HG02970 (cell line): ENCODE measurements at regions not wholly inside any gene's neighbourhood (a gene's known extent, or its start where the extent isn't known, plus 50 kb on each side); places are given as distances from the start of the nearest gene placed in this dataset.

ENCODE experiments used
- ATAC-seq: cut with Tn5 transposase; IDR thresholded peaks from one replicate; pipeline ENCODE4 v1.9.1; 2021; ENCODE audit warnings: mild to moderate bottlenecking, moderate library complexity, moderate number of reproducible peaks; ENCODE audit not compliant: unreplicated experiment, low FRiP score

DNA sequence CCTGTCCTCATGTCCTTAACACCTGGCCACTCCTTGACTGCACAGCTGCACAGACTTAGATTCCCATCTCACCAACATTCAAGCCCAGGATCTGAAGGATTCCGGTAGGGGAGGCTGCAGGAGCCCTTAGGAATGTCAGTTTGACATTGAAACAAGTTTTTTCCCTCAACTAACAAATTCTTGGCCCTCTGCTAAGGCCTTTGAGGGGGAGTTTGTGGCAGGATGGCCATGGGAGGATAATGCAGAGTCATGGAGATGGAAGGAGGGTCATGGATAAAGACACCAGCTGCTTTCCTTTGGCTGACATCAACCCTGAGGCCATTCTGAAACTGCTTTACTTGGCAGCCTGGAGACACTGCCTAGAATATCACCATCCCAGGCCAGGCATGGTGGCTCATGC, 63.4 kb upstream of the PPP2R5A start:
- ATAC-seq, result no peak

DNA sequence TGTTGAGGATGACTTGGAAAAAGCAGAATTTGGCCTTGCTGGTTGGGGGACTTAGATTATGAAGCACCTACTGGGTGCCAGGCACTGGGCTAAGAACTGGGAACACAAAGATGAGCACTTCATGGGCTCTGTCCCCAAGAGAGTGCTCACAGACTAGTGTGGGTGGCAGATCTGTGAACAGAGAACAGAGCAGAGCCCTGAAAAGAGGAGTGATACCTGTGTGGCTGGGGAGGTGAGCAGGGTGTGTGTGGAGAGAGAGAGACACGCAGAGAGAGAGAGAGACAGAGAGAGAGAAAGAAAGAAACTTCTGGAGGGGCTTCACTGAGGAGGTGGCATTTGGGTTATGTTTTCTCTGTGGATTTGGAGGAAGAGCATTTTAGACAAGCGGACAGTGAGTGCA, 61.1 kb upstream of the PPP2R5A start:
- no peak for ATAC-seq

DNA sequence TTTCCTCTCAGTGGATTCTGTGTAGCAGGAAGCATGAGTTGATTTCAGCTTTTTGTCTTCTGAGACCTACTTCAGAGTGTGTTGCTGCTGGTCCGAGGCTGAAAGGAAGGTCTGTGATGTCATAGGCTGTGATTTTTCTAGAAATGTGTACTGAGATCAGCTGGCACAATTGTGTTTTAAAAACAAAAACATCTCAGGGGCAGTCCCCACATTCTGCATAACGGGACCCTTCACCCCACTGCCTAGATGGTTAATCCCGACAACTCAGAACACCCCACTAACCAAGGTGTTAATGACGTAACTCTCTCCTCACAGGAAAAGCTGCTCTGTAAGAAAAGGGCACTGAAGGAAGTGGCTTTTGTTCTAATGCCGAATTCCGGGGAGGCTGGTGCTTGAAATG, 59.8 kb upstream of the PPP2R5A start:
- ATAC-seq, result no peak

DNA sequence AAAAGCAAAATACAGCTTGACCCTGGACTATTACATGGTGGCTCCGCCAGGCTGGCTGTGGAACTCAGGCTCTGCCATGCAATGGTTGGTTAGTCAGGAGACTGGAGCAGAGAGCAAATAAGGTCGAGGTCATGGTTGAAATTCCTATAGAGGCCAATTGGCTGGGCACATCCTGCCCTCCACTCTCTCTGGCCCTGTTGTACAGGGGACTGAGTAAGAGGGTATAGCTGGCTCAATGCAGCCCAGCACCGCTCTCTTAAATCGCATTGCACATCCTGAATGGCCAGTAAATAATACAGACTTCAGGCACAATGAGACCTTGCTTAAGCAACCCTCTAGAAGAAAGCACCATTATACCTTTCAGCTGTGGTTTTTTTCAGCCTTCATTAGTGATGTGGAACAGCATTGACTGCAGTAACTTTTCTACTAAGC, 59.3 kb upstream of the PPP2R5A start:
- ATAC-seq, result no peak

DNA sequence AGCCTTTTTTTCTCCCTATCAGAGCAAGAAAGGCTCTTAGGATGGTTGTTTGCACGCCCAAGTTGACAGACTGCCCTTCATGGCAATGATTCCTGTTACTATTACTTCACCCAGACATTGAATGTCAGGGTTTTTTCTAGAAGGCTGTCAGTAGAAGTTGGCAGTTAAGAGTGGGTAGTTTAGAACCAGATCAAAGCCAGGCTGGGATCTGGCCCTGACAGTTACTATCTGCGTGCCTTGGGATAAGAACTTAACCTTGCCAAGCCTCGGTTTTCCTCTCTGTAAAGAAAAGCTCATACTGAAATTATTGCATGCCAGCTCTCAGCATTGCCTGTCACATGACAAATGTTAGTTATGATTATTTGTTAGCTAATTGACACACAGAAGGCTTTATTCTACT, 58.7 kb upstream of the PPP2R5A start:
- no peak for ATAC-seq

DNA sequence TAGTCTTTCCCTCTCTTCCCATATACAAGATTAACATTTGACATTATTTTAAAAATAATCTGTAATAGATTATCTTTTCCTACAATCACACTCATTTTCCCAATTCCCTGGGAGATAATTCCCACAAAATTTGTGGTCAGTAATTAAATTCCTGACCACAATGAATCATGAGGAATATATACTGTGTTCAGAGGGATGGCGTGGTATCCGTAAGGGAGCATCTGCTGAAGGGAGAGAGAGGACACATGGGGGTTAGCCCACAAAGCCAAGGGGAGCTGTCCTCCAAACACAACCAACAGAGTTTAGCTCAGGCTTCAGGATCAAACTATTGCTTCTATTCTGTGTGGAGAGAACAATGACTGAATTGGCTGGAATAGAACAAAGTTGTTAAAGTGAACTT, 57.1 kb upstream of the PPP2R5A start:
- no peak for ATAC-seq

DNA sequence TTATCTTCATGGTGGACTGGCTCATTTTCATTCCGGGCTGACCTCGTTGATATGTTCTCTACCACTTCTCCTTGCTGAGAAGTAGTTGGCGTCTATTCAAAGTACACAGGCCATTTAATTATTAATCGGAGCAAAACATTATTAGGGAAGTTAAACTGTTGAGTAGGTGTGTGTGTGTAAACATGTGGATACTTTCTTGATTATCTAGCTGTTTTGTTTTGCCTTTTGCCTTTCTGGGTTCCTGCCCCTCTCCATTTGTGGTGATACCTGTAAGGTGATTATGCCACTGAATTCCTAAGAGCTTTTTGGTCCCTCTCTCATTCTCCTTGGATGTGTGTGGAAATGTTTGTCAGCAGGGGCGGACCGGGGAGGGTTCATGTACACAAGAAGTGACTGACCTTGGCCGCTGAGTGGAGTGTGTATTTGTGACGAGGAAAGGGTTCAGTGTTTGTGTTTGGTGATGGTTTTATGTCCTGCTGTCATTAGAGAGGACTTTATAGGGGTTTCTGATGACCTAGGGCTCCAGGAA, 56.6 kb upstream of the PPP2R5A start:
- no peak for ATAC-seq

DNA sequence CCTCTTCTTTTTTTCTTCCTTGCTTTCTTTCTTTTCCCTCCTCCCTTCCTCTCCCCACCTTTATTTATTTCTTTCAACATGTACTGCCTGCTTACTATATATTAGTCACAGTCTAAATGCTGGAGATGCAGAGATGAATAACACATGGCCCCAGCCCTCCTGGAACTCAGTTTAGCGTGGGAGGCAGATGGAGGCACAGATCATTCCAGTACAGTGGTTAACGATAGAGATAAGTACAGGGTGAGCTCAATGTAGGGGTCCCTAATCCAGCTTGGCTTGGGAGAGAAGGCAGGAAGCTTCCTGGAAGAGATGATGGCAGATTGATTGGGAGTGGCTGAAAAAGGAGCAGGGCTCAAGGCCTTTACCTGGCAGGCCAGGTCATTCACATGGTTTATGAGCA, 55.6 kb upstream of the PPP2R5A start:
- ATAC-seq, result no peak

DNA sequence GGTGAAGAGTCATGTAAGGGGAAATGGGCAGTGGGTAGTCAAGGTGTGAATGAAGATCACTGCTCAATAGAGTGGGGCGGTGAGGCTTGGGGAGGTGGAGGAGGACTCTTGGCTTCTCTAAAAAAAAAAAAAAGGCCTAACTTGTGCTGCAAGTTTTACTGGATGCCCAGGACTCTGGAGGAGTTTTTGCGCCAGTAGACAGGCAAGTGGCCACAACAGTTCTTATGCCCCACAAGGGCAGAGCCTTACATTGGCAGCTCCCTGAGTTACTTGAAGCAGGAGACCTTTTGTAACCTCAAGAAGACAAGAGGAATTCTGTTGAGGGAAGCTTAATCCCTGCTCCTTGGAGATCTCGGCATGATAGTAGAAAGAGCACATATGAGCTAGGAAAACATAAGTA, 54.9 kb upstream of the PPP2R5A start:
- no peak for ATAC-seq

DNA sequence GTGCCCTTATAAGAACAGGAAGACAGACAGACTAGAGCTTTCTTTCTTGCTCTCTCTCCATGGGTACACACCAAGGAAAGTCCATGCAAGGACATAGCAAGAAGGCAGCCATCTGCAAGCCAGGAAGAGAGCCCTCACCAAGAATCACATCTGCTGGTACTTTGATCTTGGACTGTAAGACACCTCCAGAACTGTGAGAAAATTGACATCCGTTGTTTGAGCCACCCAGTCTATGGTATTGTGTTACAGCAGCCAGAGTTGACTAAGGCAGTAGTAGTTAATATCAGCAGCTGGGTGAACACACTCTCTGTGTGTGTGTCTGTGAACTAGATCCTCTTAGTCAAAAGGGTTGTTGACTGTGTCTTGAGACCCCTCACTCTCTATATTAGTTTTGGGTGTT, 53.8 kb upstream of the PPP2R5A start:
- no peak for ATAC-seq

DNA sequence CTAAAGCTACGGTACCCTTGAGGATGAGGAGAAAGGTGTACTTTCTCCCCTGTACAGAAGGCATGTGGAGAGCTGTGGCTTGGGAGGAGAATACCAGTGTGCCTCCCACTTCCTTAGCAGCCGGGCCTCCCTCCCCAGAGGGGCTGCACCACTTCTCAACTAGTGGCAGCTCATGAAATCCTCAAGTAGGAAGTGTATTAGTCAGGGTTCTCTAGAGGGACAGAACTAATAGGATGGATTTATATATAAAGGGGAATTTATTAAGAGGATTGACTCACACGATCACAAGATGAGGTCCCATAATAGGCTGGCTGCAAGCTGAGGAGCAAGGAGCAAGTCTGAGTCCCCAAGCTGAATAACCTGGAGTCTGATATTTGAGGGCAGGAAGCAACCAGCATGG, 53.1 kb upstream of the PPP2R5A start:
- ATAC-seq, result no peak

DNA sequence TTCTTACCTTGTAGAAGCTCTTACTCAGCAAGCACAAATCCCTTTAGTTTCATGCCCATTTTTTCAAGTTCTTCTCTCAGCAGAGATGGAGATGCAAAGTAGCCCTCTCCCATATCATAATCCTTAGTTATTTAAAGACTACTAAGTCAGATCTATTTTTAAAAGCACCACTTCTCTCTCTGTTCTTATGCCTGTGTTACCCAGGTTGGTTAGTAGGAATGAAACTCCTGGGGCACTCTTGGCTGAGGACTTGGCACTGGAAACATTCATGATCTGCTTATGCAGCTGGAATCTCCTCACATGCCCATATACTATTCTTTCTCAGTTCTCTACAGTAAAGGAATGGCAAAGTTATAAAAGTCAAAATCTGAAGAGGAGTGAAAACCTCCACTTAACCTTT, 51.9 kb upstream of the PPP2R5A start:
- no peak for ATAC-seq

DNA sequence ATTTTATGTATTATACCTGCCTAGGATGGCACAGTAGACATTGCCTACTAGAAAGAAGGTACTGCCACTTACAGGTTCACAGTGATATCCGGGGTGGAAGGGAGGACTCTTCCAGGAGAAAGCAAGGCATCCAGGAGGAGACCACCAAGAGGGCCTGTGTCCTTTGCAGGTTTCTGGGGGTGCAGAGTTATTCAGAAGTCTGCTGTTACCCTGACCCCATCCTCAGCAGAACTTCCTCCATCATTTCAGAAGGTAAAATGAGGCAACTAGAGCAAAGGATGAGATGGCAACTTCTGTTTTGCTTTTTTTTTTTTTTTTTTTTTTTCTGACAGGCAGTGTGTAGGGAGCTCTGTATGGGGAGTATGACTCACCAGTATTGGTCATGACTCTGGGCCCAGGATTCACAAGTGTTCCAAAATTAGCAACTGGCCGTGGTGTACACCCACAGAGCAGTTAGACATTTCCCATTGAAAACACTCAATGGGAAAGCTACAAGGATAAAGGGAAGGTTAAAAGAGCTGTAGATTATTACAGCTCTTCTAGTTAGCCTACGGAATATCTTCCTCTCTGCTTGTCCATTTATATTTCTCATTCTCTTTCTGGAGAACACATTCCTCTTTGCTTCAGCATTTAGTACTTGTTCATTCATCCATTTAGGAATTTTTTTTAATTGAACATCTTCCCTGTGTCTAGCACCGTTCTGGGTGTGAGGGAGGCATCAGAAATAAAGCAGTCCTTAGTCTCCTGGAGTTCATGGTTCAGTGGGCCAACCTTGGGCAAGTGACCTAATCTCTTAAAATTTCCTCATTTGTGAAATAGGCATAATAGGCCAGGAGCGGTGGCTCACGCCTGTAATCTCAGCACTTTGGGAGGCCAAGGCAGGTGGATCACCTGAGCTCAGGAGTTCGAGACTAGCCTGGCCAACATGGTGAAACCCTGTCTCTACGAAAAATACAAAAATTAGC, 50.5 kb upstream of the PPP2R5A start:
- no peak for ATAC-seq
